ENCODE measurements at regions not wholly inside any gene's neighbourhood (a gene's known extent, or its start where the extent isn't known, plus 50 kb on each side); places are given as distances from the start of the nearest gene placed in this dataset.
A peak's percentile ranks its signal among the peaks of the same experiment; 100 is the strongest.

GRCh38 chr3:115524549-115524948 lies 98.8 kb upstream of the GAP43 start:
- DNase-seq (ENCODE audit: low spot score) = no peak

- DNase-seq (ENCODE audit: low spot score) = no peak
Measured at GRCh38 chr3:115525731-115526130, 97.6 kb upstream of the GAP43 start.

- DNase-seq (ENCODE audit: low spot score) = no peak
Measured at GRCh38 chr3:115533218-115533617, 90.1 kb upstream of the GAP43 start.

DNA sequence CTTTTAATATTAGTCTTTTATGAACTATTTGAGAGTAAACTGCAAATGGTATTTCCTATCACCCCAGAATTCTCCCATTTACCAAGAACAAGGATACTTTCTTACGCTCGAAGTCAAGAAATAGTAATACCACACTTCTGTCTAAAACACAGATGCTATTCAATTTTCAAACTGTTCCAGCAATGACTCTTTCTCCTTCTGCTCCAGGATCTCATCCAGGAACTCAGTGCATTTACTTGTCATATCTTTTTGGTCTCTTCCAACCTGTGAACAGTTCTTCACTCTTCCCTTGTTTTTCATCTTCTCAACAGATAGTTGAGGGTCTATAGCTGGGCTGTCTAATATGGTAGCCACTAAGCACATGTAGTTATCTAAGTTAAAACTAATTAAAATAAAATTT lies 87.1 kb upstream of the GAP43 start:
- DNase-seq (ENCODE audit: low spot score) = no peak

DNA sequence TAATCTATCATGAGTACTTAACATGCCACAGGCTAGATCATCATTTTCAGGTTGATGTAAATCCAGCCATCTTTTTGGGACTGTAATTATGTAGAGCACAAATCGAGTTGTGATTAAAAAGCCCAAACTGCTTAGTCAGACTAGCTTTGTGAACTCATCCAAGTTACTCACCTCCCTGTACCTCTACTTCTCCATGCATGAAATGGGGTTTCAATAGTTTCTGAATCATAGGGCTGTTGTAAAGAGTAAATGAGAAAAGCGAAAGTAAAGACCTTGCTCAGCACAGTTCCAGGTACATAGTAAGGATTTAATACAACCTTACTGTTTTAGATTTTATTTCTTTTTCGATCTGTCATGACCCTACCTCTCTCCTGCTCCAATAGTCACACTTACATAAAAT lies 85.6 kb upstream of the GAP43 start:
- no peak for DNase-seq (ENCODE audit: low spot score)

DNA sequence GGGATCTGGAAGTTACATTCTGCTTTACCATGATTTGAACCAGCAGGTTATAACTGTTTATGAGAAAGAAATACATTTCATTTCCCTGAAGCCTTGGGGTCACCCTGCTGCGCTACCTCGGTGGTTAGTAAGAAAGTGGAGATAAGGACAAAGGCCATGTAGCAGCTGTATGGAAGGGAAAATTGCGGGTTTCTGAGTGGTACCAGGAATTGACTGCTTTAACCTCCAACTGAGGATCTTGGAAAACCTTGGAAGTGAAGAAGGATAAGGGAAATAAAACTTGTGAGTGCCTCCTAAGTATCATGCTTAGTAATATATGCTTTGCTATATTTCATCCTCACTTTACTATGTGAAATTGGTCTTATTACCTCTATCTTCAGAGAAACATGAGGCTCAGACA lies 76.1 kb upstream of the GAP43 start:
- no peak for DNase-seq (ENCODE audit: low spot score)

DNA sequence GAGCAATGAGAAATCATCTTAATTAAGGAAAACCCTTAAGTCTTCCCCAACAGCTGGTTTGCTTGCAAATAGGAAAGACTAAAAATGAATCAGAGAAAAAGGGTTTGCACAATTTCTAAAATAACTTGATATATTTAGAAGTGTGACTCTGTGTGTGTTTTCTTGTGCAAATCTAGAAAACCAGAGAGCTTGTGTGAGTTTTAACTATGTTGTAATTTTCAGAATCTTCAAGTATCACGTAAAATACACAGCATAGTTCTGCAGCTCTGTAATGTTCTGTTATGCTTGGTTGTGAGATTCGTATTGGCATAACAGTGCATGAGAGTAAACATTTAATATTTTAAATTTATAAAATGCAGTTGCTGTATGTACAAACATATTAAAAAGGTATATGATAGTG lies 74.7 kb upstream of the GAP43 start:
- no peak for DNase-seq (ENCODE audit: low spot score)

DNA sequence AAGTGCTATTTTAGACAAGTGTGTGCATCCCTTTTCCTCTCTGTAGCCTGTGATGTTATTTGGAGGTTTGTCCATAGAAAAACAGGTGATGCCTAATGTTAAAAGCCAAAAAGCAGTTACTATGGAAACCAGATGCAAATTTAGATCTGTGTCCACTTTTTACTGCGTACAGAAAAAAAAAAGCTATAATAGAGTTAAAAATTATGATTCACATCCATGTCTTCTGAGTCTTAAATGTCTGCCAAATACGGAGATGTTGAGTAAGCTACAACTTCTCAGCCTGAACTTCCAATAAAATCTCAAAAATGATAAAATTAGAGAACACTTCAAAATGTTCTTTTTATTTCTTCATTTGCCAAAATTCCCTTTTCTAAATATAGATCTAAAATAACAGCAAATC lies 74.2 kb upstream of the GAP43 start:
- no peak for DNase-seq (ENCODE audit: low spot score)

GRCh38 chr3:115550285-115550761 lies 73.0 kb upstream of the GAP43 start:
- peak; percentile 15 for DNase-seq (ENCODE audit: low spot score)

DNA sequence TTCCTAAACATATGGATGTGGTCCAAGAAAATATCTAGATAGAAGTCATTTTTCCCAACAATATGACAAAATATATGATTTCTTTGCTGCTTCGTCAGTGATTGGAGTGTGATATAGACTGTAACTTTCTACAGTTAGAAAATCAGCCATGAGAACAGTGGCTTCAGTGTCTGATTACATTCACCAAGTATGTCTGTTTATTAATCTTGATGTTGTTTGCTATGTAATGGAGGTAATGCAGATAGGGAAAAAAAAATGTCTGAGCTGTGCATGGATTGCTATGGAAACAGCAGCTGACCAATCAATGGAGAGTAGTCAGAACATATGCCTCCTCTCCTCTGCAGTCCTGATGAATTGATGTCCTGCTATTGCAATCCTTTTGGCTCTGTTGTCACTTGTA lies 72.3 kb upstream of the GAP43 start:
- DNase-seq (ENCODE audit: low spot score) = no peak

- no peak for DNase-seq (ENCODE audit: low spot score)
Measured at GRCh38 chr3:115552007-115552406, 71.3 kb upstream of the GAP43 start.

- DNase-seq (ENCODE audit: low spot score) = no peak
Measured at GRCh38 chr3:115553796-115554486, 69.4 kb upstream of the GAP43 start.

- DNase-seq (ENCODE audit: low spot score) = no peak
Measured at GRCh38 chr3:115554487-115554807, 68.9 kb upstream of the GAP43 start.

- DNase-seq (ENCODE audit: low spot score) = no peak
Measured at GRCh38 chr3:115562636-115563267, 60.6 kb upstream of the GAP43 start.

- DNase-seq (ENCODE audit: low spot score) = no peak
Measured at GRCh38 chr3:115563984-115564383, 59.3 kb upstream of the GAP43 start.

- no peak for DNase-seq (ENCODE audit: low spot score)
Measured at GRCh38 chr3:115571413-115571812, 51.9 kb upstream of the GAP43 start.

Data from mucosa of gallbladder (tissue), 1 donor.